ENCODE measurements at regions not wholly inside any gene's neighbourhood (a gene's known extent, or its start where the extent isn't known, plus 50 kb on each side); places are given as distances from the start of the nearest gene placed in this dataset.

DNA sequence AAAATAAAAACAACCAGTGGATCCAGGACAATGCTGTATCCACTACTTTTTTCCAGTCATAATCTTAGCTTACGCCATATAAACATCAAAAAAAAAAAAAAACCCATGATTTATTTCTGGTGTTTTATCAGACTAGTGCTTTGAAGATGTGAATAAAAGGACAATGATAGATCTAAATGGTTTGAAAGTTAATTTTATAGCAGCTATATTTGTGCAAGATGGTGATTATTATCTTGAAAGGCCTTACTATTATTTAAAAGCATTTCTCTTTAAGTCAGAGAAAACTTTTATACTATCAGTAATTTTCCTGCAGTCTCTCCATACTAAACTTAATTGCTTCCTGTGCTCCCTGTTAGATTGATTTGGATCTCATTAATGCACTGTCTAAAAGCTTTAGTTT, 670.3 kb downstream of the TBL1XR1 start:
- TF ChIP-seq CTCF (IDR thresholded peaks at IDR 0.05; ENCODE audit: low read depth, low read length), result no peak
- DNase-seq (ENCODE audit: low read depth, low spot score), result no peak
- in situ Hi-C loops (cut with HindIII; ENCODE audit: low sequenced_read_pairs), result no loop called here
- H3K4me3 ChIP-seq (ENCODE audit: low read depth, low read length), result no peak overlapping the region

- TF ChIP-seq CTCF (IDR thresholded peaks at IDR 0.05; ENCODE audit: low read depth, low read length), result no peak
- DNase-seq (ENCODE audit: low read depth, low spot score), result no peak
- in situ Hi-C loops (cut with HindIII; ENCODE audit: low sequenced_read_pairs), result no loop called here
- H3K4me3 ChIP-seq (ENCODE audit: low read depth, low read length), result no peak overlapping the region
Observed at GRCh38 chr3:176526225-176526624, 671.1 kb downstream of the TBL1XR1 start.

- TF ChIP-seq CTCF (IDR thresholded peaks at IDR 0.05; ENCODE audit: low read depth, low read length), result no peak
- DNase-seq (ENCODE audit: low read depth, low spot score), result no peak
- H3K4me3 ChIP-seq (ENCODE audit: low read depth, low read length), result no peak overlapping the region
- in situ Hi-C loops (cut with HindIII; ENCODE audit: low sequenced_read_pairs), result no loop called here
Observed at GRCh38 chr3:176523114-176523513, 674.2 kb downstream of the TBL1XR1 start.

- no peak for TF ChIP-seq CTCF (IDR thresholded peaks at IDR 0.05; ENCODE audit: low read depth, low read length)
- in situ Hi-C loops (cut with HindIII; ENCODE audit: low sequenced_read_pairs), result no loop called here
- no peak for DNase-seq (ENCODE audit: low read depth, low spot score)
- no peak overlapping the region for H3K4me3 ChIP-seq (ENCODE audit: low read depth, low read length)
Observed at GRCh38 chr3:176522436-176522835, 674.8 kb downstream of the TBL1XR1 start.

DNA sequence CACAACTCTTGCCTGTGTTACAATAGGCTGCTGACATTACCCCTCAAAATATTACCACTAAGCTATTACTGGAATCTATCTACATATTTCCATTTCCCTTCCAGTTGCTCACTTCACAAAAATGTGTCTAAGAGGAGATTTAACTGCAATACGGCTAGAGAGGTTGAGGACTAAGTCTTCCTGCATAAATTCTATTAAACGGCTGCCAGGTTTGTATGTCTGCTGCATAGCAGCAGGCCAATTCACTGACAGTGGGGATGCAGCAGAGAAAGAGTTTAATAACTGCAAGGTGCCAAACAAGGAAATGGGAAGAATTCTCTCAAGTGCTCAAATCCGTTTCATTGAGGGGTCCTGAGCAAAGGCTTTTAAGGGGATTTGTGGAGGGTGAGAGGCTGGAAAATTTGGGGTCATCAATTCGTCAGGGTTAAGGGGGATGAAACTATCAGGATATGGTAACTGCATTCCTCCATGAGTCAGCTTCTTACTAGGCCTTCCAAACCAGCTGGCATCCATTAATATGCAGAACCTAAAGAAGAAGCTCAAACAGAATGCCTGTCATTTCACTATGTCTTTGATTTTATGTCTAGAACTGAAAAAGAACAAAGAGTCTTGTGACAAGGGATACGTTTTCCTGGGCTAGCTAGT, 675.6 kb downstream of the TBL1XR1 start:
- in situ Hi-C loops (cut with HindIII; ENCODE audit: low sequenced_read_pairs), result no loop called here
- peak; percentile 52 for DNase-seq (ENCODE audit: low read depth, low spot score)
- H3K4me3 ChIP-seq (ENCODE audit: low read depth, low read length), result no peak overlapping the region
- no peak for TF ChIP-seq CTCF (IDR thresholded peaks at IDR 0.05; ENCODE audit: low read depth, low read length)

DNA sequence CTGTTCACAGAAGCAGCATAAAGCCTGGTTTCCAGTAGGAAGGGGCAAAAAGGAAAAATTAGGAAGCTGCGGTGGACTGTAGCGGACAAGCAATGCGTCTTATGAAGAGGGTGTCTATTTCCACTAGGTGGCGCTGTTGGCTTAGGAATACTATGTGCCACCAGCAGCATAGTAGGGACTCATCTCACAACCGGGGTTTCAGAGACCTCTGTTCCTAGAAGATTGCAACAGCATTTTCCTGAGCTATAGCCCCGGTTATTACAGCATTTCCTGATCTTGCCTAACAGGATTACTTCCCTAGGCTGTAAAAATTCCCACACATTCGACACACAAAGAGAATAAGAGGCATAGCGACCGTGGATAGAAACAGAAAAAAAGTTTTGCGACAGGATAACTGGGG, 683.0 kb downstream of the TBL1XR1 start:
- peak; percentile 31 for TF ChIP-seq CTCF (IDR thresholded peaks at IDR 0.05; ENCODE audit: low read depth, low read length)
- peak; percentile 8 for DNase-seq (ENCODE audit: low read depth, low spot score)
- in situ Hi-C loops (cut with HindIII; ENCODE audit: low sequenced_read_pairs), result no loop called here
- H3K4me3 ChIP-seq (ENCODE audit: low read depth, low read length), result no peak overlapping the region
